Endodermal cell (in vitro differentiated cells): ENCODE measurements at regions not wholly inside any gene's neighbourhood (a gene's known extent, or its start where the extent isn't known, plus 50 kb on each side); places are given as distances from the start of the nearest gene placed in this dataset.
A peak's percentile ranks its signal among the peaks of the same experiment; 100 is the strongest.
"Not testable (repeated sequence)": the region's sequence is repeated elsewhere in the genome, so short reads cannot be mapped to it uniquely, and the experiment has no call there.

Source experiments
- DNase-seq: peaks from one replicate; pipeline ENCODE4 v3.0.0-alpha.2; 2017
- H3K27ac ChIP-seq: 2 replicates; pipeline ENCODE4 v1.5.1; 2013; ENCODE audit warnings: mild to moderate bottlenecking, low read depth, low read length, moderate library complexity
- H3K27me3 ChIP-seq: 2 replicates; pipeline ENCODE4 v1.6.1; 2013; ENCODE audit warnings: mild to moderate bottlenecking, low read length, moderate library complexity; ENCODE audit not compliant: insufficient read depth, control insufficient read depth, poor library complexity, severe bottlenecking
- H3K36me3 ChIP-seq: 2 replicates; pipeline ENCODE4 v1.7.0; 2013; ENCODE audit warnings: mild to moderate bottlenecking, low read length, moderate library complexity; ENCODE audit not compliant: control insufficient read depth, insufficient read depth
- H3K4me1 ChIP-seq: one replicate; pipeline ENCODE4 v1.7.0; 2013; ENCODE audit warnings: low read length; ENCODE audit not compliant: control insufficient read depth, insufficient read depth
- H3K4me3 ChIP-seq: 2 replicates; pipeline ENCODE4 v1.5.1; 2013; ENCODE audit warnings: mild to moderate bottlenecking, low read length, moderate library complexity
- H3K9ac ChIP-seq: 2 replicates; pipeline ENCODE4 v1.6.1; 2013; ENCODE audit warnings: mild to moderate bottlenecking, low read length, moderate library complexity; ENCODE audit not compliant: poor library complexity, severe bottlenecking; ENCODE audit errors: extremely low read depth
- H3K9me3 ChIP-seq: 2 replicates; pipeline ENCODE4 v1.6.1; 2013; ENCODE audit warnings: mild to moderate bottlenecking, low read length, moderate library complexity; ENCODE audit not compliant: control insufficient read depth
- H3K27ac Mint-ChIP-seq: 2 replicates; pipeline ENCODE4 v1.8.0; 2020; ENCODE audit warnings: mixed read lengths
- H3K27me3 Mint-ChIP-seq: 2 replicates; pipeline ENCODE4 v1.8.0; 2021; ENCODE audit warnings: mild to moderate bottlenecking, mixed read lengths; ENCODE audit not compliant: insufficient read depth
- H3K36me3 Mint-ChIP-seq: 2 replicates; pipeline ENCODE4 v1.8.0; 2020; ENCODE audit warnings: low read depth, mixed read lengths
- H3K4me1 Mint-ChIP-seq: 2 replicates; pipeline ENCODE4 v1.8.0; 2020; ENCODE audit warnings: mixed read lengths
- H3K4me3 Mint-ChIP-seq: 2 replicates; pipeline ENCODE4 v1.8.0; 2020; ENCODE audit warnings: mild to moderate bottlenecking, moderate library complexity, mixed read lengths
- H3K9me3 Mint-ChIP-seq: 2 replicates; pipeline ENCODE4 v1.8.0; 2020; ENCODE audit warnings: mild to moderate bottlenecking, mixed read lengths
- WGBS, 2 experiments: methylation state at CpG; one replicate each; pipeline versions ENCODE4 v1.1.5 to v1.1.7; 2013; ENCODE audit warnings: missing lambda C conversion rate in 2 of 2, mixed read lengths in 1 of 2; ENCODE audit not compliant: insufficient coverage in 1 of 2, insufficient read length in 1 of 2; 5-methylcytosine and 5-hydroxymethylcytosine counted together
- TF ChIP-seq, protein P1 (sequence below): fragments of 200-600 bp; sonication (generic); conservative IDR thresholded peaks from 2 replicates; pipeline ENCODE4 v1.5.0; 2021; ENCODE audit warnings: antibody characterized with exemption, mild to moderate bottlenecking

DNA sequence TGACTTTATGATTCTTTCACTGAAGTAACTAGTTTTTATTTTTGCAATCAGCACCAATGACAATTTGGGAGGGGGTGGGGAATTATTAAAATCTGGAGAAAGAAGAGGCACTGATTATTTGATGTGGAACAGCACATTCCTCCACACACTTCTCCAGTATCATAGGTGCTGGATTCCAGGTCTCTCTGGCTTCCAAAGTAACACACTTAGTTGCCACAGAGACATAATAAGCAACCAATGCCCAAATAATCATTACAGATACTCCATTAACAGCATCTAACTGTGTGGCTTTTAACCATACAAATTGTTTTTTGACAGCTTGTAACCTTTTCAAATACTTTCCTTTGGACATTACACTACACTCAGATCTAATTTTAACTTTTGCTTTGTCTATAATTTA is 131.0 kb upstream of the CDIN1 start:
- no peaks in the 10 kb centered on the region for H3K9me3 ChIP-seq
- H3K4me3 ChIP-seq: no peak overlapping the region
- peaks cover 9% of the 10 kb centered on the region for H3K4me1 Mint-ChIP-seq
- no peaks in the 10 kb centered on the region for H3K27me3 Mint-ChIP-seq
- H3K9me3 Mint-ChIP-seq: no peaks in the 10 kb centered on the region
- H3K27ac ChIP-seq: no peak overlapping the region
- no peaks in the 10 kb centered on the region for H3K36me3 ChIP-seq
- no peak for DNase-seq
- no peak overlapping the region for H3K4me3 Mint-ChIP-seq
- H3K4me1 ChIP-seq: no peaks in the 10 kb centered on the region
- TF ChIP-seq, protein P1, sequence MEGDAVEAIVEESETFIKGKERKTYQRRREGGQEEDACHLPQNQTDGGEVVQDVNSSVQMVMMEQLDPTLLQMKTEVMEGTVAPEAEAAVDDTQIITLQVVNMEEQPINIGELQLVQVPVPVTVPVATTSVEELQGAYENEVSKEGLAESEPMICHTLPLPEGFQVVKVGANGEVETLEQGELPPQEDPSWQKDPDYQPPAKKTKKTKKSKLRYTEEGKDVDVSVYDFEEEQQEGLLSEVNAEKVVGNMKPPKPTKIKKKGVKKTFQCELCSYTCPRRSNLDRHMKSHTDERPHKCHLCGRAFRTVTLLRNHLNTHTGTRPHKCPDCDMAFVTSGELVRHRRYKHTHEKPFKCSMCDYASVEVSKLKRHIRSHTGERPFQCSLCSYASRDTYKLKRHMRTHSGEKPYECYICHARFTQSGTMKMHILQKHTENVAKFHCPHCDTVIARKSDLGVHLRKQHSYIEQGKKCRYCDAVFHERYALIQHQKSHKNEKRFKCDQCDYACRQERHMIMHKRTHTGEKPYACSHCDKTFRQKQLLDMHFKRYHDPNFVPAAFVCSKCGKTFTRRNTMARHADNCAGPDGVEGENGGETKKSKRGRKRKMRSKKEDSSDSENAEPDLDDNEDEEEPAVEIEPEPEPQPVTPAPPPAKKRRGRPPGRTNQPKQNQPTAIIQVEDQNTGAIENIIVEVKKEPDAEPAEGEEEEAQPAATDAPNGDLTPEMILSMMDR: no peak
- H3K27me3 ChIP-seq: no peaks in the 10 kb centered on the region
- H3K27ac Mint-ChIP-seq: no peak overlapping the region
- H3K36me3 Mint-ChIP-seq: no peaks in the 10 kb centered on the region
- no peak overlapping the region for H3K9ac ChIP-seq

DNA sequence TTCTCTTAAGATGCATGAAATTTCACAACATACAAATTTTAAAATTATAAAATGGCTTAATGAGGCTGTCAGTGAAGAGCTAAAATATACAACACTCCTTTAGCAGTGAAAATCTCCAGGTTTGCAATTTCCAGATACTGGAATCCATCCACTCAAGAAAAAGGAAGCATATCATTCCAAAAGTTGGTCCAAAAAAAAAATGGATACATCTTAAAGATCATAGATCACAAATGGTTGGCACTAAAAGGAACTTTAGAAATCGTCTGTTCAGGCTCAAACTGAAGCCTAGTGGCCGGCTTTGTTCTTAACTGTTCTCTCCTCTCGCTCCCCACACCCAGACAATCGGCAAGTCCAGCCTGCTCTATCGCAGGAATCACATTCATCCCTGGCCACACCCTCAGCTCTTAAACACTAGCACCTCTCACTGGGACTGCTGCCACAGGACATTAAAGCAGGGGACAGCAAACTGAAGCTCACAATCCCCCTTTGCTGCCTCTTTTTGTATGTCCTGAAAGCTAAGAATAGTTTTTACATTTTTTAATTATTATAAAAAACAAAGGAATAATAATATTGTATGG is 130.3 kb upstream of the CDIN1 start:
- WGBS, 2 experiments: 0 to 57% methylated on average over 1 to 5 of the region's 5 CpGs
- Histone ChIP-seq H3K36me3 (no peaks in the 10 kb centered on the region), H3K9me3 (peaks cover 1% of the 10 kb centered on the region), H3K4me3 (no peak overlapping the region), H3K4me1 (no peaks in the 10 kb centered on the region), H3K9ac (no peak overlapping the region), H3K27ac (no peak overlapping the region), H3K27me3 (no peaks in the 10 kb centered on the region)
- no peaks in the 10 kb centered on the region for H3K36me3 Mint-ChIP-seq
- DNase-seq: peak; percentile 58
- no peaks in the 10 kb centered on the region for H3K9me3 Mint-ChIP-seq
- no peak overlapping the region for H3K27ac Mint-ChIP-seq
- no peaks in the 10 kb centered on the region for H3K27me3 Mint-ChIP-seq
- no peak overlapping the region for H3K4me3 Mint-ChIP-seq
- H3K4me1 Mint-ChIP-seq: peaks cover 9% of the 10 kb centered on the region
- TF ChIP-seq, protein P1: peak; percentile 39

DNA sequence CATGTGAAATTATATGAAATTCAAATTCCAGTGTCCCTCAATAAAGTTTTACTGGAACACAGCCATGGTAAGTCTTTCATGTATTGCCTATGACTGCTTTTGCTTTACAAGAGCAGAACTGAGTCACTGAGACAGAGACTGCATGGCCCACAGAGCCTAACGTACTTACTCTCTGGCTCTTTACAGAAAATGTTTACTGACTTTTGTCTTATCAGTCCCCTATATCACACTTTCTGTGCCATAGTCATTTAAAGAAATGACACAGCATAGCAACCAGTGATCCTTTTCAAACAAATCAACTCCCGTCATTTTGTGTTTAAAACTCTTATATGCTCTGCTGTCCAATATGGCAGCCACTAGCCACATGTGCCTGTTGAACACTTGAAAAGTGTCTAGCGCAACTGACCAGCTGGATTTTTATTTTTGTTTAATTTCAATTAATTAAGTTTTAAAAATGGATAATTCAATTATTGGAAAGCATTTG is 129.7 kb upstream of the CDIN1 start:
- 94 to 100% methylated on average over 2 to 3 of the region's 3 CpGs for WGBS, 2 experiments
- Histone ChIP-seq H3K36me3 (no peaks in the 10 kb centered on the region), H3K9me3 (peaks cover 5% of the 10 kb centered on the region), H3K4me3 (no peak overlapping the region), H3K27me3 (no peaks in the 10 kb centered on the region), H3K9ac (no peak overlapping the region), H3K27ac (no peak overlapping the region), H3K4me1 (no peaks in the 10 kb centered on the region)
- Mint-ChIP-seq H3K36me3 (no peaks in the 10 kb centered on the region), H3K27ac (no peak overlapping the region), H3K4me3 (no peak overlapping the region), H3K9me3 (no peaks in the 10 kb centered on the region), H3K4me1 (peaks cover 9% of the 10 kb centered on the region), H3K27me3 (no peaks in the 10 kb centered on the region)
- DNase-seq: no peak
- TF ChIP-seq, protein P1: no peak

DNA sequence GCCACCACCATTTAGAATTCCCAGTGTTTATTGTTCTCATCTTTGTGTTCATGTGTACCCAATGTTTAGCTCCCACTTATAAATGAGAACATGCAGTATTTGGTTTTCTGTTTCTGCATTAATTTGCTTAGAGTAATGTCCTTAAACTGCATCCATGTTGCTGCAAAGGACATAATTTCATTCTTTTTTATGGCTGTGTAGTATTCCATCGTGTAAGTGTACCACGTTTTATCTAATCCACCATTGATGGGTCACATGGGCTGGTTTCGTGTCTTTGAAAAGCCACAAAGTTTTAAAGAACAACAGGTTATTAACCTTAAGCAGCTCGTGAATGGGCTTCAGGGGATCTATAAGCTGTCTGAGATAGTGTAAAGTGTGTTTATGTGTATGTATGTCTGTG is 125.2 kb upstream of the CDIN1 start:
- H3K4me3 ChIP-seq, H3K9ac ChIP-seq, DNase-seq, H3K36me3 Mint-ChIP-seq, H3K4me1 ChIP-seq, H3K27me3 ChIP-seq, H3K36me3 ChIP-seq, H3K9me3 Mint-ChIP-seq, H3K4me3 Mint-ChIP-seq, H3K27me3 Mint-ChIP-seq, H3K27ac ChIP-seq, H3K27ac Mint-ChIP-seq, H3K9me3 ChIP-seq: not testable (repeated sequence)
- WGBS, 2 experiments: 93 to 96% methylated on average over 4 of the region's 4 CpGs
- H3K4me1 Mint-ChIP-seq: peaks cover 20% of the 10 kb centered on the region
